HCT116 (cell line): ENCODE measurements at regions not wholly inside any gene's neighbourhood (a gene's known extent, or its start where the extent isn't known, plus 50 kb on each side); places are given as distances from the start of the nearest gene placed in this dataset.

Experiments used
- ATAC-seq: fragments of 200-7000 bp; cut with Tn5 transposase; 2 replicates; pipeline ENCODE4 v1.9.1; 2020; ENCODE audit warnings: mild to moderate bottlenecking, moderate library complexity
- BruUV-seq: library from RNA; stranded (reverse); fragments of 400-500 nt; replicated peaks from 2 replicates; lab custom pipeline; 2021; lab: Mats Ljungman, UMichigan
- CTCF ChIA-PET: fragments of 300-600 bp; sonication (Branson Sonifier 250); formaldehyde crosslinking; loops from one replicate; lab custom pipeline; 2021; ENCODE audit warnings: antibody characterized with exemption; lab: Charles Lee
- POLR2A ChIA-PET: fragments of 300-600, 350-600 bp; sonication (Branson Sonifier 250); formaldehyde crosslinking; loops from one replicate; lab custom pipeline; 2021; ENCODE audit warnings: antibody characterized with exemption; lab: Charles Lee
- RAD21 ChIA-PET, 2 experiments: fragments of 300-600 bp; sonication (Branson Sonifier 250); formaldehyde crosslinking; loops; one replicate each; lab custom pipeline; 2023; ENCODE audit warnings: low total read pairs in 2 of 2; ENCODE audit not compliant: uncharacterized antibody in 2 of 2, unreplicated experiment in 2 of 2, low non-redundant PET in 1 of 2; lab: Charles Lee
- DNase-seq: peaks from one replicate; pipeline ENCODE4 v3.0.0-alpha.2; 2010; ENCODE audit warnings: low read depth, low spot score
- H2AFZ ChIP-seq: fragments of 200-600 bp; shearing (Covaris generic), sonication (generic); 2 replicates; pipeline ENCODE4 v1.6.1; 2017; ENCODE audit warnings: low read depth, mixed run types, mixed read lengths, antibody characterized with exemption, low read length; ENCODE audit not compliant: poor library complexity, severe bottlenecking
- H3K27ac ChIP-seq: 2 replicates; pipeline ENCODE4 v1.5.1; 2012; ENCODE audit warnings: low read depth, low read length
- H3K27me3 ChIP-seq: fragments of 200-600 bp; sonication (generic); 2 replicates; pipeline ENCODE4 v1.6.1; 2016; ENCODE audit warnings: mixed run types, low read length, mixed read lengths; ENCODE audit not compliant: insufficient read depth
- H3K36me3 ChIP-seq, 2 experiments: fragments of 200-500 bp in 1 of 2; fragments of 200-600 bp in 1 of 2; sonication (Bioruptor generic) in 1 of 2; sonication (generic) in 1 of 2; 2 replicates each; pipeline versions ENCODE4 v1.5.1 to v1.6.1; 2014 to 2016; ENCODE audit warnings: low read length in 2 of 2, inconsistent platforms in 1 of 2, mixed read lengths in 1 of 2, mixed run types in 1 of 2; ENCODE audit not compliant: insufficient read depth in 2 of 2, control insufficient read depth in 1 of 2
- H3K4me1 ChIP-seq, 2 experiments: fragments of 200-600 bp in 1 of 2; sonication (generic) in 1 of 2; 2 replicates each; pipeline versions ENCODE4 v1.5.1 to v1.6.1; 2012 to 2017; ENCODE audit warnings: low read length in 2 of 2, inconsistent platforms in 1 of 2, mild to moderate bottlenecking in 1 of 2, mixed read lengths in 1 of 2, mixed run types in 1 of 2, moderate library complexity in 1 of 2; ENCODE audit not compliant: insufficient read depth in 2 of 2, control insufficient read depth in 1 of 2
- H3K4me2 ChIP-seq: fragments of 200-600 bp; sonication (generic); 2 replicates; pipeline ENCODE4 v1.6.1; 2017; ENCODE audit warnings: mixed run types, low read length, mixed read lengths
- H3K4me3 ChIP-seq, 2 experiments: fragments of 200-600 bp in 1 of 2; sonication (generic) in 1 of 2; replicated peaks in 1 of 2; 2 replicates each; pipeline ENCODE4 v1.5.1; 2011 to 2016; ENCODE audit warnings: low read length in 2 of 2, control low read depth in 1 of 2, low read depth in 1 of 2, mild to moderate bottlenecking in 1 of 2, mixed read lengths in 1 of 2, mixed run types in 1 of 2
- H3K79me2 ChIP-seq: fragments of 200-600 bp; sonication (generic); 2 replicates; pipeline ENCODE4 v1.6.1; 2017; ENCODE audit warnings: mild to moderate bottlenecking, mixed run types, low read length, moderate library complexity, mixed read lengths; ENCODE audit not compliant: insufficient read depth
- H3K9ac ChIP-seq: fragments of 200-600 bp; sonication (generic); 2 replicates; pipeline ENCODE4 v1.6.1; 2016; ENCODE audit warnings: low read length, mixed read lengths
- H3K9me2 ChIP-seq: fragments of 200-600 bp; sonication (generic), shearing (Covaris generic); 2 replicates; pipeline ENCODE4 v1.6.1; 2017; ENCODE audit warnings: mixed run types, mild to moderate bottlenecking, moderate library complexity; ENCODE audit not compliant: insufficient read depth
- H3K9me3 ChIP-seq, 2 experiments: fragments of 200-500 bp in 1 of 2; fragments of 200-600 bp in 1 of 2; sonication (Bioruptor generic) in 1 of 2; sonication (generic) in 1 of 2; 2 replicates each; pipeline ENCODE4 v1.6.1; 2014 to 2017; ENCODE audit warnings: low read length in 2 of 2, mixed read lengths in 2 of 2, inconsistent platforms in 1 of 2, low read depth in 1 of 2, mild to moderate bottlenecking in 1 of 2, mixed run types in 1 of 2, moderate library complexity in 1 of 2; ENCODE audit not compliant: control insufficient read depth in 1 of 2, insufficient read depth in 1 of 2
- H4K20me1 ChIP-seq: fragments of 200-600 bp; sonication (generic), shearing (Covaris generic); 2 replicates; pipeline ENCODE4 v1.6.1; 2017; ENCODE audit warnings: mixed run types, mild to moderate bottlenecking, moderate library complexity; ENCODE audit not compliant: insufficient read depth
- CBX3 ChIP-seq: IDR thresholded peaks from 2 replicates; pipeline ENCODE4 v1.6.1; 2012; ENCODE audit warnings: low read depth
- POLR2AphosphoS5 ChIP-seq: IDR thresholded peaks from 2 replicates; pipeline ENCODE4 v1.6.1; 2011; ENCODE audit warnings: mild to moderate bottlenecking, low read depth, low read length, moderate library complexity
- RAD21 ChIP-seq: IDR thresholded peaks from 2 replicates; pipeline ENCODE4 v1.6.1; 2012; ENCODE audit warnings: low read depth, mild to moderate bottlenecking
- SP1 ChIP-seq: IDR thresholded peaks from 2 replicates; pipeline ENCODE4 v1.6.1; 2012; ENCODE audit warnings: low read depth
- ZNF274 ChIP-seq: fragments of 200-500 bp; sonication (Bioruptor generic); IDR thresholded peaks from 2 replicates; pipeline ENCODE4 v1.6.1; 2014; ENCODE audit warnings: mild to moderate bottlenecking, low read depth, low read length, inconsistent platforms
- intact Hi-C: fragments of 100-400 bp; cut with micrococcal nuclease; formaldehyde crosslinking; loops from 2 replicates; pipeline ENCODE4 v1.10.0; 2022
- TF ChIP-seq, protein P1 (sequence below): IDR thresholded peaks from 2 replicates; pipeline ENCODE4 v1.6.1; 2012; ENCODE audit warnings: low read depth

- no peak for TF ChIP-seq SP1
- no peak for TF ChIP-seq POLR2AphosphoS5
- Histone ChIP-seq H3K4me3 (no peak overlapping the region), H3K9me2 (no peaks in the 10 kb centered on the region), H3K27ac (no peak overlapping the region), H3K4me2 (no peak overlapping the region), H3K79me2 (no peaks in the 10 kb centered on the region), H2AFZ (no peak overlapping the region), H3K36me3 (no peaks in the 10 kb centered on the region), H4K20me1 (no peaks in the 10 kb centered on the region), H3K27me3 (no peaks in the 10 kb centered on the region), H3K4me1 (no peaks in the 10 kb centered on the region), H3K9me3 (no peaks in the 10 kb centered on the region), H3K9ac (no peak overlapping the region)
- intact Hi-C loops, result no loop called here
- ATAC-seq, result no peak
- POLR2A ChIA-PET, result no interaction called here
- no peak for DNase-seq
- RAD21 ChIA-PET, result no interaction called here
- CTCF ChIA-PET, result no interaction called here
- BruUV-seq, result no TSS peak
Observed at GRCh38 chr4:162682651-162683050, 484.0 kb downstream of the NAF1 start.

- intact Hi-C loops, result no loop called here
- no peak for ATAC-seq
- Histone ChIP-seq H3K79me2 (no peaks in the 10 kb centered on the region), H3K9me3 (no peaks in the 10 kb centered on the region), H3K4me2 (no peak overlapping the region), H3K9me2 (no peaks in the 10 kb centered on the region), H2AFZ (no peak overlapping the region), H3K4me1 (no peaks in the 10 kb centered on the region), H3K27ac (no peak overlapping the region), H3K27me3 (no peaks in the 10 kb centered on the region), H3K36me3 (no peaks in the 10 kb centered on the region), H3K9ac (no peak overlapping the region), H3K4me3 (no peak overlapping the region), H4K20me1 (no peaks in the 10 kb centered on the region)
- RAD21 ChIA-PET, result no interaction called here
- TF ChIP-seq RAD21 (no peak), CBX3 (no peak), ZNF274 (no peak)
- TF ChIP-seq, protein P1, sequence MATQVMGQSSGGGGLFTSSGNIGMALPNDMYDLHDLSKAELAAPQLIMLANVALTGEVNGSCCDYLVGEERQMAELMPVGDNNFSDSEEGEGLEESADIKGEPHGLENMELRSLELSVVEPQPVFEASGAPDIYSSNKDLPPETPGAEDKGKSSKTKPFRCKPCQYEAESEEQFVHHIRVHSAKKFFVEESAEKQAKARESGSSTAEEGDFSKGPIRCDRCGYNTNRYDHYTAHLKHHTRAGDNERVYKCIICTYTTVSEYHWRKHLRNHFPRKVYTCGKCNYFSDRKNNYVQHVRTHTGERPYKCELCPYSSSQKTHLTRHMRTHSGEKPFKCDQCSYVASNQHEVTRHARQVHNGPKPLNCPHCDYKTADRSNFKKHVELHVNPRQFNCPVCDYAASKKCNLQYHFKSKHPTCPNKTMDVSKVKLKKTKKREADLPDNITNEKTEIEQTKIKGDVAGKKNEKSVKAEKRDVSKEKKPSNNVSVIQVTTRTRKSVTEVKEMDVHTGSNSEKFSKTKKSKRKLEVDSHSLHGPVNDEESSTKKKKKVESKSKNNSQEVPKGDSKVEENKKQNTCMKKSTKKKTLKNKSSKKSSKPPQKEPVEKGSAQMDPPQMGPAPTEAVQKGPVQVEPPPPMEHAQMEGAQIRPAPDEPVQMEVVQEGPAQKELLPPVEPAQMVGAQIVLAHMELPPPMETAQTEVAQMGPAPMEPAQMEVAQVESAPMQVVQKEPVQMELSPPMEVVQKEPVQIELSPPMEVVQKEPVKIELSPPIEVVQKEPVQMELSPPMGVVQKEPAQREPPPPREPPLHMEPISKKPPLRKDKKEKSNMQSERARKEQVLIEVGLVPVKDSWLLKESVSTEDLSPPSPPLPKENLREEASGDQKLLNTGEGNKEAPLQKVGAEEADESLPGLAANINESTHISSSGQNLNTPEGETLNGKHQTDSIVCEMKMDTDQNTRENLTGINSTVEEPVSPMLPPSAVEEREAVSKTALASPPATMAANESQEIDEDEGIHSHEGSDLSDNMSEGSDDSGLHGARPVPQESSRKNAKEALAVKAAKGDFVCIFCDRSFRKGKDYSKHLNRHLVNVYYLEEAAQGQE, result no peak
- POLR2A ChIA-PET, result no interaction called here
- no TSS peak for BruUV-seq
- CTCF ChIA-PET, result no interaction called here
- DNase-seq, result no peak
Observed at GRCh38 chr4:162681212-162681611, 485.5 kb downstream of the NAF1 start.
